ENCODE measurements at regions not wholly inside any gene's neighbourhood (a gene's known extent, or its start where the extent isn't known, plus 50 kb on each side); places are given as distances from the start of the nearest gene placed in this dataset.

- Histone ChIP-seq H3K79me2 (ENCODE audit: low read depth) (no peaks in the 10 kb centered on the region), H4K20me1 (ENCODE audit: insufficient read depth) (no peaks in the 10 kb centered on the region), H3K4me3 (no peak overlapping the region), H3K9me2 (ENCODE audit: insufficient read depth) (no peaks in the 10 kb centered on the region), H3K36me3 (ENCODE audit: low read depth) (no peaks in the 10 kb centered on the region), H3K4me2 (no peak overlapping the region), H3K27ac (no peak overlapping the region), H3F3A (ENCODE audit: insufficient read depth, low read depth) (no peaks in the 10 kb centered on the region), H2AFZ (no peak overlapping the region), H3K4me1 (replicated peaks; ENCODE audit: insufficient read depth) (no peaks in the 10 kb centered on the region), H3K9me3 (ENCODE audit: insufficient read depth, low read depth) (no peaks in the 10 kb centered on the region), H3K27me3 (ENCODE audit: insufficient read depth, low read depth) (no peaks in the 10 kb centered on the region)
- intact Hi-C loops (cut with micrococcal nuclease; ENCODE audit: unreplicated experiment) = no loop called here
- BruUV-seq (replicated peaks) = no TSS peak
- POLR2A ChIA-PET (ENCODE audit: unreplicated experiment) = no interaction called here
- TF ChIP-seq CTCF (conservative IDR thresholded peaks at IDR 0.05) (no peak), EZH2 (IDR thresholded peaks at IDR 0.05; ENCODE audit: low read depth) (no peak)
- CTCF ChIA-PET = no interaction called here
- DNase-seq = no peak
These were observed 341.6 kb upstream of the CDH7 start for GRCh38 chr18:65409261-65409660.

- Histone ChIP-seq H3F3A (ENCODE audit: insufficient read depth, low read depth) (no peaks in the 10 kb centered on the region), H3K27ac (no peak overlapping the region), H3K4me1 (replicated peaks; ENCODE audit: insufficient read depth) (no peaks in the 10 kb centered on the region), H2AFZ (no peak overlapping the region), H3K9me3 (ENCODE audit: insufficient read depth, low read depth) (no peaks in the 10 kb centered on the region), H3K36me3 (ENCODE audit: low read depth) (no peaks in the 10 kb centered on the region), H3K79me2 (ENCODE audit: low read depth) (no peaks in the 10 kb centered on the region), H3K4me3 (no peak overlapping the region), H3K9me2 (ENCODE audit: insufficient read depth) (no peaks in the 10 kb centered on the region), H3K27me3 (ENCODE audit: insufficient read depth, low read depth) (no peaks in the 10 kb centered on the region), H3K4me2 (no peak overlapping the region), H4K20me1 (ENCODE audit: insufficient read depth) (no peaks in the 10 kb centered on the region)
- intact Hi-C loops (cut with micrococcal nuclease; ENCODE audit: unreplicated experiment) = no loop called here
- no peak for DNase-seq
- ChIA-PET CTCF (no interaction called here), POLR2A (ENCODE audit: unreplicated experiment) (interaction anchor here (0.7 kb wide), 1 partner anchor 12 kb away, joined by 3 read pairs; no protein-coding TSS in a partner anchor)
- BruUV-seq (replicated peaks) = no TSS peak
- no peak for TF ChIP-seq EZH2 (IDR thresholded peaks at IDR 0.05; ENCODE audit: low read depth)
- TF ChIP-seq CTCF (conservative IDR thresholded peaks at IDR 0.05) = no peak
These were observed 347.3 kb upstream of the CDH7 start for GRCh38 chr18:65403534-65403933.

GRCh38 chr18:65399091-65399490, 351.7 kb upstream of the CDH7 start:
- no peak for DNase-seq
- Histone ChIP-seq H3F3A (ENCODE audit: insufficient read depth, low read depth) (no peaks in the 10 kb centered on the region), H3K36me3 (ENCODE audit: low read depth) (no peaks in the 10 kb centered on the region), H4K20me1 (ENCODE audit: insufficient read depth) (no peaks in the 10 kb centered on the region), H3K27ac (no peak overlapping the region), H3K4me2 (no peak overlapping the region), H3K79me2 (ENCODE audit: low read depth) (no peaks in the 10 kb centered on the region), H3K4me1 (replicated peaks; ENCODE audit: insufficient read depth) (no peaks in the 10 kb centered on the region), H3K9me2 (ENCODE audit: insufficient read depth) (no peaks in the 10 kb centered on the region), H3K27me3 (ENCODE audit: insufficient read depth, low read depth) (no peaks in the 10 kb centered on the region), H3K9me3 (ENCODE audit: insufficient read depth, low read depth) (no peaks in the 10 kb centered on the region), H2AFZ (no peak overlapping the region), H3K4me3 (no peak overlapping the region)
- POLR2A ChIA-PET (ENCODE audit: unreplicated experiment) = no interaction called here
- intact Hi-C loops (cut with micrococcal nuclease; ENCODE audit: unreplicated experiment) = no loop called here
- no peak for TF ChIP-seq EZH2 (IDR thresholded peaks at IDR 0.05; ENCODE audit: low read depth)
- TF ChIP-seq CTCF (conservative IDR thresholded peaks at IDR 0.05) = no peak
- CTCF ChIA-PET = no interaction called here
- BruUV-seq (replicated peaks) = no TSS peak

Measured in PC-9 (cell line).